ENCODE measurements at regions not wholly inside any gene's neighbourhood (a gene's known extent, or its start where the extent isn't known, plus 50 kb on each side); places are given as distances from the start of the nearest gene placed in this dataset.

DNA sequence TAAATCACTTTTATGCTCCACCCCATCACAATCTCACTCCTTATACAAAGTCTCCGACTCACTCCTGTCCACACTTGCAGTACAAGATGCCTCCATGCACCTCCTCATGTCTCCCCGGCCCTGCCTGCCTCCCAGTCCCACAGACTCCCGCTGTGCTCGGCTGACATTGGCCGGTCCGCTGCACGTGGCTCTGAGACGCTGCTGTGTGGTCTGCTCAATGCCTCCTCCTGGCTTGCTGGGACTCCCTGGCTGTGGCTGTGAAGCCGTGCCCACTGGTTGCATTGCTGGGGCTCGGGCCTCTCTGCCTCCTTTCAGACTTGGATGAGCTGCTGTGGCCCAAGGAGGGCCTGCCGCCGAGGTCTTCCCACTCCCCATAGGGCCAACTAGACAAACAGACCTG is 224.0 kb upstream of the B3GAT1 start:
- TF ChIP-seq POLR2A (IDR thresholded peaks at IDR 0.05): no peak
- TF ChIP-seq, protein P1, sequence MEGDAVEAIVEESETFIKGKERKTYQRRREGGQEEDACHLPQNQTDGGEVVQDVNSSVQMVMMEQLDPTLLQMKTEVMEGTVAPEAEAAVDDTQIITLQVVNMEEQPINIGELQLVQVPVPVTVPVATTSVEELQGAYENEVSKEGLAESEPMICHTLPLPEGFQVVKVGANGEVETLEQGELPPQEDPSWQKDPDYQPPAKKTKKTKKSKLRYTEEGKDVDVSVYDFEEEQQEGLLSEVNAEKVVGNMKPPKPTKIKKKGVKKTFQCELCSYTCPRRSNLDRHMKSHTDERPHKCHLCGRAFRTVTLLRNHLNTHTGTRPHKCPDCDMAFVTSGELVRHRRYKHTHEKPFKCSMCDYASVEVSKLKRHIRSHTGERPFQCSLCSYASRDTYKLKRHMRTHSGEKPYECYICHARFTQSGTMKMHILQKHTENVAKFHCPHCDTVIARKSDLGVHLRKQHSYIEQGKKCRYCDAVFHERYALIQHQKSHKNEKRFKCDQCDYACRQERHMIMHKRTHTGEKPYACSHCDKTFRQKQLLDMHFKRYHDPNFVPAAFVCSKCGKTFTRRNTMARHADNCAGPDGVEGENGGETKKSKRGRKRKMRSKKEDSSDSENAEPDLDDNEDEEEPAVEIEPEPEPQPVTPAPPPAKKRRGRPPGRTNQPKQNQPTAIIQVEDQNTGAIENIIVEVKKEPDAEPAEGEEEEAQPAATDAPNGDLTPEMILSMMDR (IDR thresholded peaks at IDR 0.05 in 4 of 5, conservative IDR thresholded peaks at IDR 0.05 in 1 of 5): no peak
